ENCODE measurements at regions not wholly inside any gene's neighbourhood (a gene's known extent, or its start where the extent isn't known, plus 50 kb on each side); places are given as distances from the start of the nearest gene placed in this dataset.
"Not testable (repeated sequence)": the region's sequence is repeated elsewhere in the genome, so short reads cannot be mapped to it uniquely, and the experiment has no call there.

DNA sequence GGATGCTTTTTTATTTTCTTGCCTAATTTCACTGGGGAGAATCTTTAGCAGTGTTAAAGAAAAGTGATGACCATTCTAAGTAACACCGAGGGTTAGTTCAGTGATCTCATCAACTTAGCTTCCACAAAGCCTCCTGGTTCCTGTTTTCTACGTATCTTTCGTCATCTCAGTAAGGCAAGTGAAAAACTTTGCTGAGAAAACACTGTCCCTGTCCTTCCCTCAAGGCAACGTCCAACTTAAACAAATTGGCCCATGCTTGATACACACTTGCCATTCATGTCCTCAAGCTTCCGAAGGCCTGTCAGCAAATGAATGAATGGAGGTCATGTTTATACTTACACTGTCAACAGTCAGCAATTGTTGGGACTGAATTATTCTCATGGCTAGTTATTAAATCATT lies 350.4 kb upstream of the NT5C1B start:
- TF ChIP-seq, protein P1, sequence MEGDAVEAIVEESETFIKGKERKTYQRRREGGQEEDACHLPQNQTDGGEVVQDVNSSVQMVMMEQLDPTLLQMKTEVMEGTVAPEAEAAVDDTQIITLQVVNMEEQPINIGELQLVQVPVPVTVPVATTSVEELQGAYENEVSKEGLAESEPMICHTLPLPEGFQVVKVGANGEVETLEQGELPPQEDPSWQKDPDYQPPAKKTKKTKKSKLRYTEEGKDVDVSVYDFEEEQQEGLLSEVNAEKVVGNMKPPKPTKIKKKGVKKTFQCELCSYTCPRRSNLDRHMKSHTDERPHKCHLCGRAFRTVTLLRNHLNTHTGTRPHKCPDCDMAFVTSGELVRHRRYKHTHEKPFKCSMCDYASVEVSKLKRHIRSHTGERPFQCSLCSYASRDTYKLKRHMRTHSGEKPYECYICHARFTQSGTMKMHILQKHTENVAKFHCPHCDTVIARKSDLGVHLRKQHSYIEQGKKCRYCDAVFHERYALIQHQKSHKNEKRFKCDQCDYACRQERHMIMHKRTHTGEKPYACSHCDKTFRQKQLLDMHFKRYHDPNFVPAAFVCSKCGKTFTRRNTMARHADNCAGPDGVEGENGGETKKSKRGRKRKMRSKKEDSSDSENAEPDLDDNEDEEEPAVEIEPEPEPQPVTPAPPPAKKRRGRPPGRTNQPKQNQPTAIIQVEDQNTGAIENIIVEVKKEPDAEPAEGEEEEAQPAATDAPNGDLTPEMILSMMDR (IDR thresholded peaks at IDR 0.05), result not testable (repeated sequence)
- not testable (repeated sequence) for TF ChIP-seq POLR2A (IDR thresholded peaks at IDR 0.05)

Measured in esophagus squamous epithelium (tissue), 4 donors.